Panc1 (cell line): ENCODE measurements at regions not wholly inside any gene's neighbourhood (a gene's known extent, or its start where the extent isn't known, plus 50 kb on each side); places are given as distances from the start of the nearest gene placed in this dataset.

ENCODE experiments used
- CTCF ChIP-seq: fragments of 450-650 bp; IDR thresholded peaks from 2 replicates; pipeline ENCODE4 v1.5.1; 2017; ENCODE audit warnings: mild to moderate bottlenecking
- POLR2AphosphoS5 ChIP-seq: IDR thresholded peaks from 2 replicates; pipeline ENCODE4 v1.6.1; 2012; ENCODE audit warnings: mild to moderate bottlenecking, low read depth, low read length, moderate library complexity
- REST ChIP-seq, 2 experiments: IDR thresholded peaks; 2 replicates each; pipeline ENCODE4 v1.6.1; 2011 to 2012; ENCODE audit warnings: low read depth in 2 of 2, control low read depth in 1 of 2, low read length in 1 of 2, mild to moderate bottlenecking in 1 of 2, moderate library complexity in 1 of 2; ENCODE audit not compliant: insufficient read depth in 1 of 2

GRCh38 chr20:48445827-48446226 lies 382.0 kb downstream of the PREX1 start:
- TF ChIP-seq CTCF: no peak
- TF ChIP-seq POLR2AphosphoS5: no peak
- no peak for TF ChIP-seq REST (IDR thresholded peaks at IDR 0.05; ENCODE audit: insufficient read depth in 1 of 2, low read depth in 2 of 2, low read length in 1 of 2)
